Neural progenitor cell (in vitro differentiated cells): ENCODE measurements at regions not wholly inside any gene's neighbourhood (a gene's known extent, or its start where the extent isn't known, plus 50 kb on each side); places are given as distances from the start of the nearest gene placed in this dataset.

Experiments
- DNase-seq: peaks from one replicate; pipeline ENCODE4 v3.0.0-alpha.2; 2016; ENCODE audit warnings: low spot score
- H2AFZ ChIP-seq: fragments of 200-600 bp; sonication (generic); replicated peaks from 2 replicates; pipeline ENCODE4 v1.6.1; 2016; ENCODE audit warnings: antibody characterized with exemption
- H3F3A ChIP-seq: fragments of 200-600 bp; sonication (generic); 2 replicates; pipeline ENCODE4 v1.6.1; 2016; ENCODE audit warnings: antibody characterized with exemption, low read depth
- H3K27ac ChIP-seq: fragments of 200-600 bp; sonication (generic); 2 replicates; pipeline ENCODE4 v1.5.1; 2016; ENCODE audit warnings: mild to moderate bottlenecking
- H3K27me3 ChIP-seq: fragments of 200-600 bp; sonication (generic); 2 replicates; pipeline ENCODE4 v1.6.1; 2016; ENCODE audit warnings: mild to moderate bottlenecking, moderate library complexity
- H3K36me3 ChIP-seq: fragments of 200-600 bp; sonication (generic); 2 replicates; pipeline ENCODE4 v1.5.1; 2016
- H3K4me1 ChIP-seq: fragments of 200-600 bp; sonication (generic); 2 replicates; pipeline ENCODE4 v1.6.1; 2016; ENCODE audit warnings: mixed run types
- H3K4me2 ChIP-seq: fragments of 200-600 bp; sonication (generic); 2 replicates; pipeline ENCODE4 v1.6.1; 2016
- H3K4me3 ChIP-seq: fragments of 200-600 bp; sonication (generic); 2 replicates; pipeline ENCODE4 v1.5.1; 2016
- H3K79me2 ChIP-seq: fragments of 200-600 bp; sonication (generic); 2 replicates; pipeline ENCODE4 v1.6.1; 2016; ENCODE audit warnings: low read depth
- H3K9ac ChIP-seq: fragments of 200-600 bp; sonication (generic); 2 replicates; pipeline ENCODE4 v1.6.1; 2016
- H3K9me3 ChIP-seq: fragments of 200-600 bp; sonication (generic); 2 replicates; pipeline ENCODE4 v1.5.1; 2016; ENCODE audit warnings: low read depth
- H4K20me1 ChIP-seq: fragments of 200-600 bp; sonication (generic); 2 replicates; pipeline ENCODE4 v1.6.1; 2016; ENCODE audit warnings: low read depth
- H3K27ac Mint-ChIP-seq: 3 replicates; pipeline ENCODE4 v1.8.0; 2021; ENCODE audit warnings: mixed read lengths
- H3K27me3 Mint-ChIP-seq: 2 replicates; pipeline ENCODE4 v1.8.0; 2022; ENCODE audit warnings: low read depth, mild to moderate bottlenecking, inconsistent platforms, moderate library complexity, mixed read lengths; ENCODE audit not compliant: insufficient read depth
- H3K36me3 Mint-ChIP-seq: 3 replicates; pipeline ENCODE4 v1.8.0; 2021; ENCODE audit warnings: mixed read lengths
- H3K4me1 Mint-ChIP-seq: 3 replicates; pipeline ENCODE4 v1.8.0; 2021; ENCODE audit warnings: mixed read lengths
- H3K4me3 Mint-ChIP-seq: 3 replicates; pipeline ENCODE4 v1.8.0; 2021; ENCODE audit warnings: mild to moderate bottlenecking, moderate library complexity, mixed read lengths
- H3K9me3 Mint-ChIP-seq: 3 replicates; pipeline ENCODE4 v1.8.0; 2020; ENCODE audit warnings: mixed read lengths
- EZH2 ChIP-seq: fragments of 200-600 bp; sonication (generic); IDR thresholded peaks from 2 replicates; pipeline ENCODE4 v1.6.1; 2017; ENCODE audit warnings: antibody characterized with exemption, mild to moderate bottlenecking, moderate library complexity
- EZH2phosphoT487 ChIP-seq: fragments of 200-600 bp; sonication (generic); IDR thresholded peaks from 2 replicates; pipeline ENCODE4 v1.6.1; 2017; ENCODE audit warnings: antibody characterized with exemption
- TF ChIP-seq, protein P1 (sequence below): fragments of 200-600 bp; sonication (generic); IDR thresholded peaks from 2 replicates; pipeline ENCODE4 v1.5.1; 2017; ENCODE audit warnings: antibody characterized with exemption, mild to moderate bottlenecking

DNA sequence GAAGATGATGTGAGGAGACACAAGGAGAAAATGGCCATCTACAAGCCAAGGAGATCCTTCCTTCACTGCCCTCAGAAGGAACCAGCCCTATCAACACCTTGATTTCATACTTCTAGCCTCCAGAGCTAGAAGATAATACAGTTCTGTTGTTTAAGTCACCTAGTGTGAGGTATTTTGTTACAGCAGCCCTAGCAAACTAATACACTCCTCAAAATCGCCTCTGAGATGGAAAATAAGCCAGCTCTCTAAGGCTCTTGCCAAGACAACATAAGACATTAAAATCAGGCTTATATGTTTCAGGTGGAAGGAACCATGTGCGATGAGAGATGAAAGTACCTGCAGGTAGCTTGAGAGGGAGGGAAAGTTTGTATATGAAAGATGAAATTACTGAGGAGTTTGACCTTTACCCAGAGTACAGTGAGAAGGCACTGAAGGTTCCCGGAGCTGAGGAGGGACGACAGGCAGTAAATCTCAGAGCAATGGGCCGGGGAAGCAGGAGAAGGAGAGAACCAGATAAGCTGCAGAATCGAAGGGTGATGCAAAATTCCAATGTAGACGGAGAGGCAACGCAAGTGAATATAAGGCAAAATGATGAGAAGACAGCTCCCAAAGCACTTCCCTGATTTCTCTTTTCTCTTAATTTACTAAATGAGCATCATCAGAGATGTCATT, 84.7 kb downstream of the HHIPL2 start:
- Histone ChIP-seq H2AFZ (no peak overlapping the region), H3K9ac (no peak overlapping the region), H3K27ac (no peak overlapping the region), H4K20me1 (no peaks in the 10 kb centered on the region), H3K4me2 (no peak overlapping the region), H3K79me2 (no peaks in the 10 kb centered on the region), H3K9me3 (no peaks in the 10 kb centered on the region), H3K4me1 (no peaks in the 10 kb centered on the region), H3K4me3 (no peak overlapping the region), H3K27me3 (no peaks in the 10 kb centered on the region), H3F3A (no peaks in the 10 kb centered on the region), H3K36me3 (no peaks in the 10 kb centered on the region)
- Mint-ChIP-seq H3K4me1 (peaks cover 7% of the 10 kb centered on the region), H3K36me3 (no peaks in the 10 kb centered on the region), H3K4me3 (no peak overlapping the region), H3K9me3 (peaks cover 5% of the 10 kb centered on the region), H3K27ac (no peak overlapping the region), H3K27me3 (peaks cover 9% of the 10 kb centered on the region)
- DNase-seq: no peak
- TF ChIP-seq, protein P1, sequence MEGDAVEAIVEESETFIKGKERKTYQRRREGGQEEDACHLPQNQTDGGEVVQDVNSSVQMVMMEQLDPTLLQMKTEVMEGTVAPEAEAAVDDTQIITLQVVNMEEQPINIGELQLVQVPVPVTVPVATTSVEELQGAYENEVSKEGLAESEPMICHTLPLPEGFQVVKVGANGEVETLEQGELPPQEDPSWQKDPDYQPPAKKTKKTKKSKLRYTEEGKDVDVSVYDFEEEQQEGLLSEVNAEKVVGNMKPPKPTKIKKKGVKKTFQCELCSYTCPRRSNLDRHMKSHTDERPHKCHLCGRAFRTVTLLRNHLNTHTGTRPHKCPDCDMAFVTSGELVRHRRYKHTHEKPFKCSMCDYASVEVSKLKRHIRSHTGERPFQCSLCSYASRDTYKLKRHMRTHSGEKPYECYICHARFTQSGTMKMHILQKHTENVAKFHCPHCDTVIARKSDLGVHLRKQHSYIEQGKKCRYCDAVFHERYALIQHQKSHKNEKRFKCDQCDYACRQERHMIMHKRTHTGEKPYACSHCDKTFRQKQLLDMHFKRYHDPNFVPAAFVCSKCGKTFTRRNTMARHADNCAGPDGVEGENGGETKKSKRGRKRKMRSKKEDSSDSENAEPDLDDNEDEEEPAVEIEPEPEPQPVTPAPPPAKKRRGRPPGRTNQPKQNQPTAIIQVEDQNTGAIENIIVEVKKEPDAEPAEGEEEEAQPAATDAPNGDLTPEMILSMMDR: no peak
- TF ChIP-seq EZH2phosphoT487 (no peak), EZH2 (no peak)

DNA sequence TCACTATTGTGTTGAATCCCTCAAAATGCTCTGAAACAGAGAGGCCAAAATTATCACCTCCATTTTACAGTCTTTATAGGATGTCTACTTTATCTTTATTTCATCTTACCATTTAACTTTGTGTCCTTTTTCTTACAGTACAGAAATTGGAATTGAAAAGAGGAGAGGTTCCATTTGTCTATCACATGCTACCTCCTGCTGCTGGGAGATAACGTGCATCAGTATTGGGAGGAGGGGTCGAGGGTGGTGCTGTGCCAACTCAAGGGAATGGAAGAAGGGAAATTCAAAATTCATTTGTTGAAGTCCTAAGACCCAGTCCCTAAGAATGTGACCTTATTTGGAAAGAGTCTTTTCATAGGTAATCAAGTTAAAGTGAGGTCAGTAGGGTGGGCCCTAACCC, 85.3 kb downstream of the HHIPL2 start:
- Histone ChIP-seq H3K4me1 (no peaks in the 10 kb centered on the region), H3F3A (no peaks in the 10 kb centered on the region), H3K27me3 (no peaks in the 10 kb centered on the region), H2AFZ (no peak overlapping the region), H3K4me3 (no peak overlapping the region), H3K4me2 (no peak overlapping the region), H3K9ac (no peak overlapping the region), H3K36me3 (no peaks in the 10 kb centered on the region), H3K79me2 (no peaks in the 10 kb centered on the region), H4K20me1 (no peaks in the 10 kb centered on the region), H3K9me3 (no peaks in the 10 kb centered on the region), H3K27ac (no peak overlapping the region)
- Mint-ChIP-seq H3K4me1 (peaks cover 7% of the 10 kb centered on the region), H3K27me3 (peaks cover 9% of the 10 kb centered on the region), H3K9me3 (peaks cover 6% of the 10 kb centered on the region), H3K4me3 (no peak overlapping the region), H3K36me3 (no peaks in the 10 kb centered on the region), H3K27ac (no peak overlapping the region)
- TF ChIP-seq, protein P1: no peak
- TF ChIP-seq EZH2: no peak
- no peak for TF ChIP-seq EZH2phosphoT487
- DNase-seq: no peak

DNA sequence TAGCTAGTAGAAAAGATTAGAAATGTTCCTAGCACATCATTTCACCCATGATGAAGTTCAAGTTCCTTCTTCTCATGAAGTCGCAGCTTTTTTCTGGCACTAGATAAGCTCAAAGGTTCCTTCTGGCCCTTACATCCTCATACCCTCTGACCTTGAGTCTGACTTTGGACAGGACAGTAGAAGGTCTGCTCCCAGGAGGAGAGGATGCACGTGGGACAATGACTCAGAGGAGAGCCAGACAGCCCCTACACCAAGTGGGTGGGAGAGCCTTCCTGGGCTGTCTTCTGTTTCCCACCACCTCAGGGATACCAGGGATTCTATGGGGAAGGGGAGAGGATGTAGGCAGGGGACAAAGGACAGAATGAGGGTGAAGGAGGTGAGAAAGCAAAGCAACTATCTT, 86.0 kb downstream of the HHIPL2 start:
- Histone ChIP-seq H3K27me3 (no peaks in the 10 kb centered on the region), H2AFZ (no peak overlapping the region), H3K9me3 (no peaks in the 10 kb centered on the region), H3K4me3 (no peak overlapping the region), H3K4me1 (no peaks in the 10 kb centered on the region), H3F3A (no peaks in the 10 kb centered on the region), H3K9ac (no peak overlapping the region), H3K27ac (no peak overlapping the region), H3K79me2 (no peaks in the 10 kb centered on the region), H4K20me1 (no peaks in the 10 kb centered on the region), H3K4me2 (no peak overlapping the region), H3K36me3 (no peaks in the 10 kb centered on the region)
- H3K4me1 Mint-ChIP-seq: peaks cover 7% of the 10 kb centered on the region
- H3K27me3 Mint-ChIP-seq: peaks cover 9% of the 10 kb centered on the region
- no peak for DNase-seq
- H3K4me3 Mint-ChIP-seq: no peak overlapping the region
- H3K36me3 Mint-ChIP-seq: no peaks in the 10 kb centered on the region
- TF ChIP-seq EZH2phosphoT487 (no peak), EZH2 (no peak)
- TF ChIP-seq, protein P1: no peak
- H3K9me3 Mint-ChIP-seq: peaks cover 13% of the 10 kb centered on the region
- H3K27ac Mint-ChIP-seq: no peak overlapping the region
